Liver (tissue), 8 donors: ENCODE measurements at regions not wholly inside any gene's neighbourhood (a gene's known extent, or its start where the extent isn't known, plus 50 kb on each side); places are given as distances from the start of the nearest gene placed in this dataset.

Experiments
- DNase-seq: peaks from one replicate; pipeline ENCODE4 v3.0.0-alpha.2; 2017; ENCODE audit warnings: low spot score
- H3K27ac ChIP-seq, 2 donors: one replicate each; pipeline ENCODE4 v1.7.0; 2013; ENCODE audit warnings: inconsistent platforms in 2 of 2, low read length in 2 of 2, control low read depth in 1 of 2, low read depth in 1 of 2, mild to moderate bottlenecking in 1 of 2
- H3K27me3 ChIP-seq, 4 donors: one replicate each; pipeline versions ENCODE4 v1.6.1 to v1.7.0; 2013; ENCODE audit warnings: low read length in 3 of 4, inconsistent platforms in 1 of 4, mild to moderate bottlenecking in 1 of 4, moderate library complexity in 1 of 4; ENCODE audit not compliant: control insufficient read depth in 4 of 4, insufficient read depth in 4 of 4
- H3K36me3 ChIP-seq, 4 donors: one replicate each; pipeline versions ENCODE4 v1.6.1 to v1.7.0; 2013; ENCODE audit warnings: low read length in 3 of 4, mild to moderate bottlenecking in 3 of 4, low read depth in 1 of 4, moderate library complexity in 1 of 4; ENCODE audit not compliant: control insufficient read depth in 4 of 4, insufficient read depth in 3 of 4
- H3K4me1 ChIP-seq, 4 donors: one replicate each; pipeline versions ENCODE4 v1.6.1 to v1.7.0; 2013; ENCODE audit warnings: low read length in 3 of 4, mild to moderate bottlenecking in 3 of 4, moderate library complexity in 1 of 4; ENCODE audit not compliant: control insufficient read depth in 4 of 4, insufficient read depth in 4 of 4
- H3K4me3 ChIP-seq, 3 donors: one replicate each; pipeline versions ENCODE4 v1.6.1 to v1.7.0; 2013; ENCODE audit warnings: low read length in 3 of 3, control low read depth in 1 of 3, low read depth in 1 of 3, mild to moderate bottlenecking in 1 of 3
- H3K9ac ChIP-seq, 2 donors: one replicate each; pipeline ENCODE4 v1.7.0; 2013; ENCODE audit warnings: low read length in 2 of 2, mild to moderate bottlenecking in 2 of 2, moderate library complexity in 2 of 2, control low read depth in 1 of 2, low read depth in 1 of 2
- H3K9me3 ChIP-seq, 4 donors: one replicate each; pipeline versions ENCODE4 v1.6.1 to v1.7.0; 2013; ENCODE audit warnings: low read length in 3 of 4; ENCODE audit not compliant: control insufficient read depth in 4 of 4
- CTCF ChIP-seq: fragments of 150-350 bp; IDR thresholded peaks from 2 replicates; pipeline ENCODE4 v1.5.1; 2017; ENCODE audit warnings: improper control_type of control experiment, low read depth, low read length; ENCODE audit not compliant: missing input control
- EGR1 ChIP-seq, 2 donors: IDR thresholded peaks; 2 replicates each; pipeline ENCODE4 v1.6.1; 2016 to 2018; ENCODE audit warnings: antibody characterized with exemption in 2 of 2, low read depth in 2 of 2
- FOXA1 ChIP-seq: IDR thresholded peaks from 2 replicates; pipeline ENCODE4 v1.6.1; 2016; ENCODE audit warnings: antibody characterized with exemption
- FOXA2 ChIP-seq: IDR thresholded peaks from 2 replicates; pipeline ENCODE4 v1.6.1; 2016; ENCODE audit warnings: antibody characterized with exemption
- GABPA ChIP-seq, 2 donors: IDR thresholded peaks in 1 of 2; conservative IDR thresholded peaks in 1 of 2; 2 replicates each; pipeline ENCODE4 v1.6.1; 2016; ENCODE audit warnings: antibody characterized with exemption in 2 of 2, mild to moderate bottlenecking in 1 of 2, moderate library complexity in 1 of 2
- HNF4G ChIP-seq: IDR thresholded peaks from 2 replicates; pipeline ENCODE4 v1.6.1; 2016; ENCODE audit warnings: antibody characterized with exemption
- JUND ChIP-seq, 2 donors: IDR thresholded peaks; 2 replicates each; pipeline ENCODE4 v1.6.1; 2016; ENCODE audit warnings: antibody characterized with exemption in 2 of 2
- NR2F2 ChIP-seq: IDR thresholded peaks from 2 replicates; pipeline ENCODE4 v1.6.1; 2016; ENCODE audit warnings: antibody characterized with exemption
- RAD21 ChIP-seq, 2 donors: IDR thresholded peaks; 2 replicates each; pipeline ENCODE4 v1.6.1; 2016; ENCODE audit warnings: antibody characterized with exemption in 2 of 2, mild to moderate bottlenecking in 2 of 2
- REST ChIP-seq: IDR thresholded peaks from 2 replicates; pipeline ENCODE4 v1.6.1; 2016; ENCODE audit warnings: antibody characterized with exemption, mild to moderate bottlenecking
- RXRA ChIP-seq, 2 donors: IDR thresholded peaks; 2 replicates each; pipeline ENCODE4 v1.6.1; 2017 to 2018; ENCODE audit warnings: antibody characterized with exemption in 2 of 2, mild to moderate bottlenecking in 1 of 2
- TAF1 ChIP-seq: conservative IDR thresholded peaks from 2 replicates; pipeline ENCODE4 v1.6.1; 2016; ENCODE audit warnings: antibody characterized with exemption, mild to moderate bottlenecking
- YY1 ChIP-seq: IDR thresholded peaks from 2 replicates; pipeline ENCODE4 v1.6.1; 2016; ENCODE audit warnings: antibody characterized with exemption, mild to moderate bottlenecking
- ZBTB33 ChIP-seq: IDR thresholded peaks from 2 replicates; pipeline ENCODE4 v1.6.1; 2016; ENCODE audit warnings: antibody characterized with exemption
- WGBS: extraction: QIAGEN DNeasy Blood & Tissue Kit; methylation state at CpG from one replicate; pipeline ENCODE4 v1.1.7; 2013; 5-methylcytosine and 5-hydroxymethylcytosine counted together
- TF ChIP-seq, protein P1 (sequence below): IDR thresholded peaks from 2 replicates; pipeline ENCODE4 v1.6.1; 2016; ENCODE audit warnings: antibody characterized with exemption
- TF ChIP-seq, protein P2 (sequence below): IDR thresholded peaks from 2 replicates; pipeline ENCODE4 v1.6.1; 2016; ENCODE audit warnings: antibody characterized with exemption
- donor health status: healthy.
- donor health status: healthy.
- donor health status: healthy.
- donor health status: healthy.
- donor health status: healthy.

GRCh38 chr4:57199267-57199666 lies 89.1 kb upstream of the IGFBP7 start:
- Histone ChIP-seq H3K27me3 (peaks cover 0 to 4% (median 0%) of the 10 kb centered on the region in 4 donors), H3K4me3 (no peak overlapping the region), H3K36me3 (no peaks in the 10 kb centered on the region), H3K9ac (no peak overlapping the region), H3K4me1 (no peaks in the 10 kb centered on the region), H3K27ac (no peak overlapping the region), H3K9me3 (no peaks in the 10 kb centered on the region)
- WGBS, result 72% methylated on average over 5 of the region's 5 CpGs
- TF ChIP-seq ZBTB33 (no peak), CTCF (no peak), JUND (IDR thresholded peaks at IDR 0.05) (no peak), REST (no peak), FOXA1 (no peak), TAF1 (no peak), RXRA (IDR thresholded peaks at IDR 0.05) (no peak), GABPA (IDR thresholded peaks at IDR 0.05 in 1 of 2, conservative IDR thresholded peaks at IDR 0.05 in 1 of 2) (no peak), YY1 (no peak), FOXA2 (no peak), NR2F2 (no peak), RAD21 (IDR thresholded peaks at IDR 0.05) (no peak), EGR1 (IDR thresholded peaks at IDR 0.05; ENCODE audit: low read depth in 2 of 2) (no peak)
- TF ChIP-seq, protein P1, sequence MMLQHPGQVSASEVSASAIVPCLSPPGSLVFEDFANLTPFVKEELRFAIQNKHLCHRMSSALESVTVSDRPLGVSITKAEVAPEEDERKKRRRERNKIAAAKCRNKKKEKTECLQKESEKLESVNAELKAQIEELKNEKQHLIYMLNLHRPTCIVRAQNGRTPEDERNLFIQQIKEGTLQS, result no peak
- DNase-seq, result no peak

DNA sequence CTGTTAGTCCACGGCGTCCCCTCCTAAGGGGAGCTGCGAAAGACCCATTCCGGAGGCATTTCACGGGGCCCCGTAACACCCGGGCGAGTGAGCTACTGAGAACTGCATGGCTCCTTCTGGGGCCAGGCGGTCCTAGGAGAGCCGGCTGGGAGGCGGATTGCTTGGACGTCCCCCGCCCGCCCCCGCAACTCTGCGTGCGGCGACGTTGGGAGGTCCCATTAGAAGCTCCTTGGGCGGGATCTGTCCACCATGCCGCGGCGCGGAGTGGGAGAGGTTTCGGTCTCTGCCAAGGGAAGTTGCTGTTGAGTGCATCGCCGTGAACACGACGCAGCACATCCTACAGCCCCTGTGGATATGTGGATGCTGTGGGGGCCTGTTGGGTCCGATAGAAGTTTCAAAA lies 85.4 kb upstream of the IGFBP7 start:
- H3K4me3 ChIP-seq, result no peak overlapping the region
- no peak overlapping the region for H3K27ac ChIP-seq
- no peak overlapping the region for H3K9ac ChIP-seq
- no peak for DNase-seq
- H3K9me3 ChIP-seq, result no peaks in the 10 kb centered on the region
- peaks cover 0 to 8% (median 0%) of the 10 kb centered on the region in 4 donors for H3K27me3 ChIP-seq
- H3K4me1 ChIP-seq, result no peaks in the 10 kb centered on the region
- no peaks in the 10 kb centered on the region for H3K36me3 ChIP-seq
- WGBS, result 71% methylated on average over 30 of the region's 30 CpGs
- TF ChIP-seq, protein P1, result no peak
- TF ChIP-seq ZBTB33 (no peak), TAF1 (no peak), RXRA (IDR thresholded peaks at IDR 0.05) (no peak), HNF4G (no peak), FOXA2 (no peak), JUND (IDR thresholded peaks at IDR 0.05) (no peak), RAD21 (IDR thresholded peaks at IDR 0.05) (no peak), EGR1 (IDR thresholded peaks at IDR 0.05; ENCODE audit: low read depth in 2 of 2) (no peak), REST (no peak)
- TF ChIP-seq, protein P2, sequence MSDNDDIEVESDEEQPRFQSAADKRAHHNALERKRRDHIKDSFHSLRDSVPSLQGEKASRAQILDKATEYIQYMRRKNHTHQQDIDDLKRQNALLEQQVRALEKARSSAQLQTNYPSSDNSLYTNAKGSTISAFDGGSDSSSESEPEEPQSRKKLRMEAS, result no peak
